HT-29 (cell line): ENCODE measurements at regions not wholly inside any gene's neighbourhood (a gene's known extent, or its start where the extent isn't known, plus 50 kb on each side); places are given as distances from the start of the nearest gene placed in this dataset. TPM values are rescaled to one million over a fixed set of nuclear protein-coding genes. Genes with fewer than 3 reads are reported as not detected.

Source experiments
- DNase-seq: peaks from one replicate; pipeline ENCODE4 v3.0.0-alpha.2; 2015; ENCODE audit warnings: low spot score
- small RNA-seq: library from RNA; depleted of rRNA; stranded (forward); fragments of <200 nt; gene quantifications from one replicate; pipeline ENCODE3, GENCODE V24; 2014

- no peak for DNase-seq
These were observed 50.0 kb upstream of the TARDBP start for GRCh38 chr1:10962483-10962882.

Small RNAs in the stretch of these regions (small RNA-seq; reads per million reads assigned to genes)
- gene HSPE1P24, result not detected
